Retinal pigment epithelial cell (primary cell): ENCODE measurements at regions not wholly inside any gene's neighbourhood (a gene's known extent, or its start where the extent isn't known, plus 50 kb on each side); places are given as distances from the start of the nearest gene placed in this dataset.

Source experiments
- DNase-seq: peaks from one replicate; pipeline ENCODE4 v3.0.0-alpha.2; 2010; ENCODE audit warnings: low read depth
- H3K4me3 ChIP-seq: 2 replicates; pipeline ENCODE4 v1.5.1; 2011; ENCODE audit warnings: mild to moderate bottlenecking, low read length, control low read depth, moderate library complexity
- TF ChIP-seq, protein P1 (sequence below): conservative IDR thresholded peaks from 2 replicates; pipeline ENCODE4 v1.5.1; 2011; ENCODE audit warnings: low read depth, low read length, control low read depth, inconsistent platforms

DNA sequence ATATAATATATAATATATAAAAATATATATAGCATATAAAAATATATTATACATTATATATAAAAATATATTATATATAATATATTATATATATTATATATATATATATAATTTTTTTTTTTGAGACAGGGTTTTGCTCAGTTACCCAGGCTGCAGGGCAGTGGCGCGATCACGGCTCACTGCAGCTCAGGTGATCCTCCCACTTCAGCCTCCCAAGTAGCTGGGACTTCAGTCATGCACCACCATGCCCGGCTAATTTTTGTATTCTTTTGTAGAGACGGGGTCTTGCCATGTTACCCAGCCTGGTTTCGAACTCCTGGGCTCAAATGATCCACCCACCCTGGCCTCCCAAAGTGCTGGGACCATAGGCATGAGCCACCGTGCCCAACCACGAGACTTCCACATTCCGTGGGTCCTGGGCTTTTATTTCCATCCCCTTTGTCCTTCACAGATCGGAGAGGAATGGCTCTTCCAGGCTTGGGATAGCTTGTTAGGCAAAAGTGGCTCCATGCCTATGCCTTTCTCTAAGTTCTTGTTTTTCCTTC, 62.0 kb upstream of the IER5L start:
- TF ChIP-seq, protein P1, sequence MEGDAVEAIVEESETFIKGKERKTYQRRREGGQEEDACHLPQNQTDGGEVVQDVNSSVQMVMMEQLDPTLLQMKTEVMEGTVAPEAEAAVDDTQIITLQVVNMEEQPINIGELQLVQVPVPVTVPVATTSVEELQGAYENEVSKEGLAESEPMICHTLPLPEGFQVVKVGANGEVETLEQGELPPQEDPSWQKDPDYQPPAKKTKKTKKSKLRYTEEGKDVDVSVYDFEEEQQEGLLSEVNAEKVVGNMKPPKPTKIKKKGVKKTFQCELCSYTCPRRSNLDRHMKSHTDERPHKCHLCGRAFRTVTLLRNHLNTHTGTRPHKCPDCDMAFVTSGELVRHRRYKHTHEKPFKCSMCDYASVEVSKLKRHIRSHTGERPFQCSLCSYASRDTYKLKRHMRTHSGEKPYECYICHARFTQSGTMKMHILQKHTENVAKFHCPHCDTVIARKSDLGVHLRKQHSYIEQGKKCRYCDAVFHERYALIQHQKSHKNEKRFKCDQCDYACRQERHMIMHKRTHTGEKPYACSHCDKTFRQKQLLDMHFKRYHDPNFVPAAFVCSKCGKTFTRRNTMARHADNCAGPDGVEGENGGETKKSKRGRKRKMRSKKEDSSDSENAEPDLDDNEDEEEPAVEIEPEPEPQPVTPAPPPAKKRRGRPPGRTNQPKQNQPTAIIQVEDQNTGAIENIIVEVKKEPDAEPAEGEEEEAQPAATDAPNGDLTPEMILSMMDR = no peak
- no peak for DNase-seq
- H3K4me3 ChIP-seq = no peak overlapping the region

DNA sequence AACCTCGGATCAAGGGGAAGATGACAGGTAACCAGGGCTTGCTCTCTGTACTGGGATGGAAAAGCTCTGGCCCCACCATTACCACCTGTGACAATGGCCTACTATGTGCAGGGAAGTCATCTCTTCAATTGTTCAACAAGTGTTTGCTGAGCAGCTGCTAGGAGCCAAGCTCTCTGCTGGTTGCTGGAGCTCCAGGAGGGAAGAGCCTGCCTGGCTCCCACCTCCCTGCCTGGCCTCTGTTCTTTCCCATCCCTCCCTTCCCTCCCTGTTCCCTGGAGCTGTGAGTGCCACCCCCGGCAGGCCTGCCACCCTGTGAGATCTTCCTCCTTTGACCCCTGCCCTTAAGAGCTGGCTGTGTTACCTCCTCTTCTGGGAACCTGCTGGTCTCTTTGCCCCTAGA, 59.7 kb upstream of the IER5L start:
- TF ChIP-seq, protein P1 = no peak
- DNase-seq = no peak
- no peak overlapping the region for H3K4me3 ChIP-seq

DNA sequence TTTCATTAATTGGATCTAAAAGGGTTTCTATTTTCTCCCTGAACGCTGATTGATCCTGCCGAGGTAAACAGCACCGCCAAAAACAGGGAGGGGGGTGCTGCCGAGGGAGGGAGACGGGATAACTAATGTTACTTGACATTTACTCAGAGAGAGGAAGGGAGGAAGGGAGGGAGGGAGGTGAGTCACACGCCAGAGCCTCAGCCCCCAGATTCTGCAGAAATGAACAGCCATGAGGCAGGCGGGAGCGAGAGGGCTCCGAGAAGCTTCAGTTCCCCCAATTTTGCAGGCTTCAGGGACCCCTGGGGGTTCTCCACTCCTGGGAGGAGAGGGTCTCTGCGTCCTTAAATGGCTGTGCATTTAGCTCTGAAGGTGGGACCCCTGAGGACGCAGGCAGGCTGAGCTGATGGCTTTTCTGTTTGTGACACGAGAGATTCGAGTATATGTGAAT, 59.1 kb upstream of the IER5L start:
- peak overlapping the region; percentile 15 for H3K4me3 ChIP-seq
- TF ChIP-seq, protein P1 = no peak
- DNase-seq = no peak

DNA sequence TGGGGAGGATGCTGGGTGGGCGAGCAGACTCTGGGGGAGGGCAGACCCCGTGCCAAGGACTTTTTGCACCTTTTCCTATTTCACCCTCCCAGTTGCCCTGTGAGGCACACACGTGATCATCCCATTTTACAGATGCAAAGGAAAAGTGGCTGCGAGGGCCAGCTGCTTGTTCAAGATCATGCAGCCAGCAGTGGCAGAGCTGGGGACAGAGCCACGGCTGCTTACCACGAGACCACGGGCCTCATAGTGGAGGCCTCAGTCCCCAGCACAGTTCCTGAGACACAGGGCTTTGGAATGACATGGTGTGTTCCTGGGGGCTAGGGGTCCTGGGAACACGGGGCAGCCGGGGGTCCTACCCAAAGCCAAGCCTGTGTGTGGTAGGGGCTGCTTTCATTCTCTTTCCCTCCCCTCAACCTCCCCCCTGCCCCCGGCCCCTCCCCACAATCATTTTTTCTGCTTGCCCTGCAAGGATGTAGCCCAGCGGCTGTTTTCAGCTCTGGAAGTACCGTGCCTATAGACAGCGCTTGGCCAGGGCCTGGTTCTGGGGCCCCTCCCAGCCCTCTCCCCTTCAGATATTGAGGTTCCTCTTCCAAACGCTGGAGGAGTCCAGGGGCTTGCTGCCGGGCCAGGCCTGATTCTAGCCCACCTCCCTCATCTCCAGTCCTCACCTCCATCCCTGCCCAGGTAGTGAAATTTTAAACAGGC, 58.5 kb upstream of the IER5L start:
- no peak for DNase-seq
- H3K4me3 ChIP-seq = no peak overlapping the region
- TF ChIP-seq, protein P1 = no peak

DNA sequence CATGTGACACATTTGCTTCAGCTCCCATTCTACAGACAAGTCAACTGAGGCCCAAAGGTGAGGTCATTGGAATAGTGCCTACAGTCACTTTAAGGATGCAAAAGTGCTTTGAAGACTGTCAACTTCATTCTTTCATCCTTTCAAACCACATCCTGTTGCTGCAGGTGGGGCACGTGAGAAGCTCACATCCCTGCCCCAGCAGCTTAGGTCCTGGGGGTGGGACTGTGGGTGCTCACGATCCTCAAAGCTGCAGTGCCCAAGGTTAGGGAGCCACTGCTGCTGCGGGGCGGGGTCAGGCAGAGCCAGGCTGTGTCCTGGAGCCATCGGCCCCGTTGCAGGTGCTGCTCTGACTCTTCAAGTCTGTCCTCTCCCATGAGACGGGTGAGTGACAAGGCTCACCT, 57.9 kb upstream of the IER5L start:
- TF ChIP-seq, protein P1 = no peak
- no peak for DNase-seq
- no peak overlapping the region for H3K4me3 ChIP-seq

DNA sequence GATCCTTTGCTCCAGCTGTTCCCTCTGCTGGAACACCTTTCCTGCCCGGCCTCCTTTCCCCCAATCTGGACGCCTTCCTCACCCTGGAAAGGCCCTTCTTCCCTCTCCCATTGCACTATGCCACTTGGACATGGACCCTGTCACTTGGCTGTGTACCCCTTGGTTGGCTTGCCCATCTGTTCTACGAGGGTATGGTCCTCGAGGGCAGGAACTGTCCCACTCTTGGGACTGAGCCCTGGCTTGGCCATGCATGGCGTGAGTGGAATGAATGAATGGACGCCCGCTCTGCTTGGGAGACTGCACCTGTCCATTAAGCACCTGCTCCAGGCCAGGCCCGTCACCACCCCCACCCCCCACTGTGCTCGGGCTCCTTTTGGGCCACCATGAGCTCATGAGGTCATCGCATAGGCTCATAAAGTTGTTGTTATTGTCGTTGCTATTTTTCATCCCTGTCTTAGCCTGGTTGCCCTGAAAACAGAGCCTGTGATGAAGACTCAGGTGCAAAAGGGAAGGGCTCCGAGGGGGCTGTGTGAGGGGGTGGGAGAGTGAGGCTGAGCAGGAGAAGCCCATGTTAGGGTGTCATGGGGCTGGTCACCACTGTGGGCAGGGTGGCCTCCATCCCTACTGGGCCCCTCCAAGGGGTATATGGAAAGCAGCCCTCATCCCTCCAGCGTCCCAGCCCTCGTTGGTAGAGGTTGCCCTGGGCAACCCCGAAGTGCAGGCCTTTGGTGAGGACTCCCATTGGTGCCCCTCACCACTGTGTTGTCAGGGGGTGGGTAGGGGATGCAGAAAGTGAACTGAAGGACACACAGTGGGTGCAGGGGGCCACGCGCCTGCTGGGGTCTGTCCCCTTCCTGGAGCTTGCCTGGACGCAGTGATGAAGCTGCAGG, 57.2 kb upstream of the IER5L start:
- TF ChIP-seq, protein P1 = no peak
- DNase-seq = no peak
- no peak overlapping the region for H3K4me3 ChIP-seq
